HG03558 (cell line): ENCODE measurements at regions not wholly inside any gene's neighbourhood (a gene's known extent, or its start where the extent isn't known, plus 50 kb on each side); places are given as distances from the start of the nearest gene placed in this dataset.
"Not testable (repeated sequence)": the region's sequence is repeated elsewhere in the genome, so short reads cannot be mapped to it uniquely, and the experiment has no call there.

Source experiments
- ATAC-seq: cut with Tn5 transposase; IDR thresholded peaks from one replicate; pipeline ENCODE4 v1.9.1; 2021; ENCODE audit warnings: moderate number of reproducible peaks; ENCODE audit not compliant: unreplicated experiment; ENCODE audit errors: extremely low read depth

DNA sequence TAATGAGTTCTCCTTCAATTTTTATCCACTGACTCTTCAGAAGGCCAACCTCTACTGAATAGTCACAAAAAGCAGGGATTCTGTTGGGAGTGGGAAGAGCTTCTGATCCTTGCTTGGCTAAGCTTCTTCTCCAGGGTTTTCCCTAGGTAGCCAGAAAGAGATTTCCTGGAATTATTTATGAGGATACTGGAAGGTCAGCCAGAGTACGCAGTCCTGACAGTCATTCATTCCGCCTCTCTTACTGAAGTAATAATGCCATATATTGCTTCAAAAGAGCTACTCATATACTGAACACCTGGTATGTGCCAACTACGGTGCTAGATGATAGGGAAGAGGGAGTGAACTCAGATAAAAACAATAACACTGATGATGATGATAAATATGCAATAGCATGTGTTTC is 116.1 kb downstream of the CCDC34 start:
- no peak for ATAC-seq

DNA sequence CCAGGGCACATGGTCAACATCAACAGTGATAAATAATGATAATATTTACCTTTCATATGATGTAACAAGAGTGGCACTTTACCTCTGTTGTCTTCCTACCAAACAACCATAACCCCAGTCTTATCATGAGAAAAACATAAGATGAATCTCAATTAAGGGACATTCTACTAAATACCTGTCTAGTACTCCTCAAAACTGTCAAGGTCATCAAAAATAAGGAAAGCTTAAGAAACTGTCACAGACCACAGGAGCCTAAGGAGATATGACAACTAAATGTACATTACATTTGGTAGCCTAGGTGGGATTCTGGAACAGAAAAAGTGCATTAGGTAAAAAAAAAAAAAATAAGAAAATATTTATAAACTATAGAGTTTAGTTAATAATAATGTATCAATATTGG is 118.1 kb downstream of the CCDC34 start:
- ATAC-seq = no peak

DNA sequence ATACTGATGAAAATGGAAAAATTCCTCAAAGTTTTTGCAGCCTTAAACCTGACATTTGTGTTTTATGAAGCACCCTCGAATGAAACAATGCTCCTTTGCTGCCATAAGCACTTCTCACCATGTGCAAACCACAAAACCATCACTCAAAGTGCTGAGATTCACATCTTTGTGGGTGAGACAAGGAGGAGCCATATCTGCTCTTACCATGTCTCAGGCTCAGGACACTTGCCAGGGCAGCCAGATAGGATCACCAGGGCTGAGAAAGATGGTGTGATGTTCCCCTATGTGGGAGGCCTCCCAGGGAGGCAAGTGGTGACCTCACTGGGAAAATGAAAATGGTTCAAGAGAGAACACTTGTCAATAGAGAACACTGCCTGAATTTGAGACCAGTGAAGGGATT is 120.4 kb downstream of the CCDC34 start:
- ATAC-seq = no peak

DNA sequence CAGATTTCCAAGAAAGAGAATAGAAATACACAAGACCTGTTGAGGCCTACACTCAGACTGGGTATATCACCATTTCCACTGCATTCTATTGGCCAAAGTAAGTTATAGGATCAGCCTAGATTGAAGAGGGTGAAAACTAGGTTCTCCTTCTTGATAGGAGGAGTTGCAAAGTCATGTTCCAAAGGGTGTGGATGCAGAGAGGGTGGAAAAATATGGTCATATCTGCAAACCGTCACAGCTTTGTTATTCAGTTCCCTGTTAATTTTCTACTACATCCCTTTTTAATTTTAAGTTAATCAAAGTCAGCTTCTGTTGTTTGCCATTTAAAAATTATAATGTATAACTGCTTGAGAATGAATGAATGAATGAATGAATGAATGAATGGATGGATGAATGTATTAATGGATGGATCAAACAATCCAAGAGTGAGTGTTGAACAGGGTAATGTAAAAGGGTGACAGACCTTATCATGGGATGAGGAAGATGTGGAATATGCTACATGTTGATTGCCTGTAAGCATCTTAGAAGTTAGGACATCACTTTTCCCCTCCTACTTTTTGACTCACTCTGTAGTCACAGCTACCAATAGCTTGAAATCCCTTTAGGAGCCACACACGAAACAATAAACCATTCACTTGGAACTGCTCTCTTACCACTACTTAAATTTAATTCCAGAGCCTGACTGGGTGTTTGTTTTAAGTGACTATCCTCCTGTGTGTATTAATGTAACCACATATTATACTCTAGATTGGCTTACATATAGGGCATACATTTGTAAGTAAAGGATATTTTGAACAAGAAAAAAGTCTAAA is 121.5 kb downstream of the CCDC34 start:
- ATAC-seq = no peak

DNA sequence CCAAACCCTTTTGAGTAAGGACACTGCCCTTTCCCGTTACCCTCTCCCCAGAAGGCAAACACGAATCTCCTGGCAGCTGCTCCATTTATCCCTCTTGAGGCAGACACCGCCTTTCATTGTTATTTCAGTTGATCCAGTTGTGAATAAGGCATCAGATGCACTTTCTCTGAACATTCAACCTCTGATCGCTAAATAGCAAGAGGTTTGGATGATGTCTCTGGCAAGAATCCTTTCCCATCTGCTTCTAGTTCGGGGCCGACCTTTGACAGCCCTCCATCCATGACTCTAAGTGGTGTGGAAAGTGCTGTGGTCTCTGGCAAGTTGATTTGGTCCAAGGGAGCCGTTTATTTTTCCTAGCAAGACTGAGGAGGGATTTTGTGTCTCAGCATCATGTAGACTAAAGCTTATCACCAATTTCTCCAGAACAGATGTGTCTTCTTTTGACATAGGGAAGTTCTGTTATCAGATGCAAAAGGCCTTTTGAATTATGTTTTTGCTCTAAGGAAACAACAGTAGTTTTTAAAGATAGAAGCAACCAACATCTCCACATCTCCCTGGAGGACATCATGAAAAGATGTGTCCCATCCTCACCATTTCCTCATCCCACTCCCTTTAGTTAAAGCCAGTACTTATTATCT is 123.6 kb downstream of the CCDC34 start:
- no peak for ATAC-seq

DNA sequence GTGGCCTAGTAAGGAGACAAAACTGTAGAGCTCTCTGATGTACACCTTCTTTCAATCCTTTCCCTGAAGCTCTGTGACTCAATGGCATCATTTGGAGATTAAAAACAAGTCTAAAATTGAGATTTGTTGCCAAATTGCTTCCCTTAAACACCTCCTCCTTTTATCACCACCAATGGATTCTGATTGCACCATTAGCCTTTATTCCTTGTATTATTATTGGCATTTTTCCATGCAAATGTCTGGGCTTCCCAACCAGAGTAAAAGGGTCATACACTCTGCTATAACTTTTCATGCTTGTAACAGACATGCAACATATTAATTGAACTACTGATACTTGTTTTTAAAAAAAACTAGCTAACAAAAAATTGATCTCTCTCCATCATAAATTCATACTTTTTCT is 124.2 kb downstream of the CCDC34 start:
- no peak for ATAC-seq

DNA sequence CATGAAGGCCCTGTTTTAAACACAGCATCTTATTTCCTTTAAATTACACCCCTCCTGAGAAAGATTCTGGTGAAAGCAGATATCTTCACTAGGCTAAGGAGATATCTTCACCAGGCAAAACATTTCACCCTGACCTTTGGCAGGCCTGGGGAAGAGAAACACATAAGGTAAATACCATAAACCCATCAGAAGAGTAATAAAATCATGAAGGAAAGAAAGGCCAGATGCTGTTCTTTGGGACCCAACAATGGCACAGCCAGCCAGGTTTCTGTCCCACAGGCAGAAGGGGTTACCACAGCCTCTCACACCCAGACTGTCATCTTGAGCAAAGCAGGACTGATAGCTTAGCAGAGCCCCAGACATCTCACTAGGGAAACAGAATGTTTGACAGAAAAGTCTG is 125.4 kb downstream of the CCDC34 start:
- no peak for ATAC-seq

DNA sequence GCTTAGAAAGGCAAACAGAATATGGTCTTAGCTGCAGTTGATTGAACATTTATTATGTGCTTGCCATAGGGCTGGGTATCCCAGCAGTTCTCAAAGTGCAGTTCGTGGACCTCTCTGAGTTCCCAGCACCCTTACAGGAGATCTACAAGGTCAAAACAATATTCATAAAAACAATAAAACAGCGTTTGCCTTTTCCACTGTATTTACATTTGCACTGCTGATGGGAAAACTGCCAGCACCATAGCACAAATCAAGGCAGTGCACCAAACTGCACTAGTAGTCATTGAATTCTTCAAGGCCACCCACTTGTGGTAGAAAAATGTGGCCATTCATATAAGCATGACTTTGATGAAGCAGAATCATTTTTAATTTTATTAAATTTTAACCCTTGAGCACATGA is 128.1 kb downstream of the CCDC34 start:
- no peak for ATAC-seq

DNA sequence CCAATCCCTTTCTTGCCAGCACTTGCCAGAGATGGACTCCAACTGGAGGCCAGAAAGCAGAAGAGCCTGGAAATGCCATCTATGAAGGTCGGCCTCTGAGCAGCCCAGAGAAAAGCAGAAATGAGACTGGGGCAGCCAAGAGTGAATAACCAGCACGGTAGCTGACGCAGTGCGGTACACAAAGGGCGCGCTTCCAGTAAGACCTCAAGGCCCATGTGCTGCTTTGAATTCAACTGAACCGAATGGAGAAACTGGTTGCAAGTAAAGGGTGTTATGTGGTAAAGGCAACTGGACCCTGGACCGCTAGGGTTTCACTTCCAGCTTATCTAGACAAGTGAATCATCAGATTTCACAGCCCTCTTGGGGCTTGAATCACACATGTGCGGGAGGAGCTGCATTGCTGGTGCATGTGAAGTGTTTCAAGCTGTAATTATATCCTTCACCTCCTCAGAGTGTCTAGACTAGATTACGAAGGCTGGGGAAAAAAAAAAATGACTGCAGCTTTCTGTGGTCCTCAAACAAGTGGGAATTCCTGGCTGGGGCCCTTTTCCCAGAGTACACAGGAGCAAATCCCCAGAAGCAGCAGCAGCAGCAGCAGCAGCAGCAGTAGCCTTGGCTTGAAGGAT is 128.9 kb downstream of the CCDC34 start:
- peak; percentile 91 for ATAC-seq

DNA sequence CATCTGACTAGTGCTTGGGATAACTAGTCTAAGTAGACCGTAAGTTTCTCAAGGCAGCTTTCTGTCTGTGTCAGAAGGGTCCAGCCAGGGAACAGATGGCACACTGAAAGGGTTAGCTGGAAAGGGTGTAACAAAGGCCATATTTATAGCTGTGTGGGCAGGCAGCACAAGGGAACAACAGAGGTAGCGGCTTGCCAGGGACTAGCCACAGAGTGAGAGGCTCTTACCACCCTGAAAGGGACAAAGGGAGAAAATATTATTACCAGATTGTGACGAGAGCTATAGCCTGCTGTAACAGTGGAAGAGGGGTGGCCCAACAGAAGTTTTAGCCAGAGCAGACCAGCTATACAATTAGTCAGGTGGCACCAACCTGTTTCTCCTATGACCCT is 129.4 kb downstream of the CCDC34 start:
- ATAC-seq = no peak

DNA sequence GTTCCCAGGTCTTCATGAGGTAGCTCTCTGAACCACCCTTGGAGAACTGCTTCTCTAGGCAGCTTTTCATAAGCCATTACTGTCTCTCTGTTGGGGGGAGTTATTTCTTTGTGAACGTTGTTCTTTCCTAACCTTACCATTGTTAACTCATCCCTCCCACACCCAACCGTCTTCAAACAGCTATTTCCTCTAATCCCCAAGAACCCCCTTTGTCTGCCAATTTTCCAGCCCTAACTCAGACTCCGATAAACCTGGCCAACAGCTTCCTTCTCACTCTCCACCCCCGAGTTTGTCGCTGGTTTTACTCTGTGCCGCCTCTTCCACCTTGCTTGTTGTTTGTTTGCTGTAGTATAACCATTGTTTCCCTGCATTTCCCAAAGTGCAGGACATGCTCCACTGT is 131.5 kb downstream of the CCDC34 start:
- no peak for ATAC-seq

DNA sequence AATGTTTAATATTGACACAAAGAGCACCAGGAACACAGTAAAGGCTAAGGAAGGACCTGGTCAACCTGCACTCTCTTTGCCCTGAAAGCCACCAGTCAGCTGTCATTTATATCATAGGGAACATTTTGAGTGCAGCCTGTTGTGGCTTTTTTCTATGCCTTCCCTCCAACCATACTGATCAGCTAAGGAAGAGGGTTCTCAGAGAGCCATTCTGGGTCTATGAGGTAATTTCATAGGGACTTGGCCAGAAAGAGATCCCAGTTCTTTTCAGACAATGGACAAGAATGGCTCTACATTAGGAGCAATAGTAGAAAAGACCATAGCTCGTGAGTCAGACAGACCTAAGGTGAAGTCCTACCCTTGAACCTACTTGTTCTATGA is 132.8 kb downstream of the CCDC34 start:
- no peak for ATAC-seq

DNA sequence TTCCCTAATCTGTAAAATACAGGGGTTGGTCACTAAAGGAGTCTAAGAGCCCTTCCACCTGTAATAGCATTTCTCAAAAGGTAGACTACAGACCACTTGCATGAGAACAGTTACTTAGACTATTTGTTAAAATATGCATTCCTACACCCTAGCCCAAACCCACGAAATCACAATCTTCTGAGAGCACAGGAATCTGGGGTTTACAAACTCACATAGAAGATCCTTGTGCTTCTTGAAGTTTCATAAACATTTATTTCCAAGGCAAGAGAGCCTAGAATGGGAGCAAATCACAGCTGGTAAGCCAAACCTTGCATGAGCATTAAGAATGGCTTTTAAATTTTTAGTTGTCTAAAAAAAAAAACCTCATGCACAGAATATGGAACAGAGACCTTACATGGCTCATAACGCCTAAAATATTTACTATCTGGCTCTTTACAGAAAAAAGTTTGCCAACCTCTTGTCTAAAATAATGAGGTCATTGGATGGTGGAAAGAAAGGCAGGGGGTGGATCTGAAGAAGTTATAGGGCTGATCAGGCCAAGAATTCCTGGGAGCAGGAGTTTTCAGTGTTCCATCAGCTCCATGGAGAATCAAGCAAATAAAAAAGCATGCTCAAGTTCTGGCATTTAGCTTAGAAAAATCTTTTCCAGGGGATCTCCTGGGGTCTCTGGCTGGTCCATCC is 133.4 kb downstream of the CCDC34 start:
- no peak for ATAC-seq

DNA sequence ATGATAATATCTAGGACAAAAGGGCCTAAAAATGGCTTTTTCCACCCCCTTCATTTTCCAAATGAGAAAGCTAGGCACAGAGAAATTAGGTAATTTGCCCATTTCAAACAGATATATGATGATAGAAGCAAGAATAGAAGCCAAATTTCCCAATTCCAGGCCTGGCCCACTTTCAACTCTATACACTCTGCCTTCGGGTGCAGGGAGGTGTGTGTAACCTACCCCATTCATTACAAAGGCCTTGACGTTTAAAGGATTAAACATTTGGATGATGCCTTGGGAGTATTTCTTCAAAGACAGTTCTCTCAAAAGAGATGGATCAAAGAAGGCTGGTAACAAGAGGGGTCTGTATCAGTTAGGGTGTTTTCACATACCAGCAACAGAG is 134.1 kb downstream of the CCDC34 start:
- no peak for ATAC-seq

DNA sequence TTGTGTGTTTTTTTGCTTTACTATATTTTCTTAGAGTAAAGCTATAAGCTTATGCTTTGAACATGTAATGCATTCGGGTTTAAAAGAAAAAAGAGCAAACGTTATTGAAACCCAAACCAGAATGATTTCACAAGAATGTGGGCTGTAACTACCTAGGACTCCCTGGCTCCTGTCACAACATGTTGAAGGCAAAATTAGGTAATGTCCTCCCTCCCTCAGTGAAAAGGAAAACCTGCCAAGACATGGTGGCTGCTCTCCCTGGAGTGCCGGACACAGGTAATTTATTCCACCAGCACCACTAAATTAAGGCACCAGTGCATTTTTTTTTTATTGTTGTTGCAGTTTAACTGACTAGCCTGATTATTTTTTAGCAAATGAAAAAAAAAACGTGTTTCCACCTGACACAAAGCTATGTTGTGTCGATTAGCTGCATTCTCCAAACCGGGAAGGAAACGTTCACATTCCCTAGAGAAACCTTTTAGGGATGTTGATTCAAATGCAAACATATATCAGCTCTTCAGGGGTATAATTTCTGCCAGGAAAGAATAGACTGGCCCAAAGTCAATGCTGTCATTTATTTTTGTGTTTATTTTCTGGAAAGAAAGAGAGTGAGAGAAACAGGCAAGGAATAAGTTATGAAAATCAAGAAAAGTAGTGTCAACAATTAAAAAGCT is 134.6 kb downstream of the CCDC34 start:
- ATAC-seq = no peak

DNA sequence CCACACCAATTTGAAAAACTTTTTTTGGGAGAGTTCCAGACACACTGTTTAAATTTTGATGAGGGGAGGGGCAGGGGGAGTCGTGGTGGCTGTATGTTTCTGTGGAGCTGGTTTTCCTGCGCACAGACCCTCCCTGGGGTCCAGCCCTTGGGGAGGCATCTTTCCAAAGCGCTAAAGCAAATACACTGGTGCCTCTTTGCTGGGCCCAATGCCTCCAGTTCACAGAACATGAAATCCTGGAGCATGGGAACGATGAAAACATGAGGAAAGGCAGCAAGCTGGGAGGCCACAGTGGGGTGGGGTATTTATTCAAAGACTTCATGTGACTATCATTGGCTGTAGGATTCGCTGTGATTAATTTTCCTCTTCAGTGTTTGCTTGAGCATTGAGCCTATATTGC is 135.3 kb downstream of the CCDC34 start:
- ATAC-seq = no peak

DNA sequence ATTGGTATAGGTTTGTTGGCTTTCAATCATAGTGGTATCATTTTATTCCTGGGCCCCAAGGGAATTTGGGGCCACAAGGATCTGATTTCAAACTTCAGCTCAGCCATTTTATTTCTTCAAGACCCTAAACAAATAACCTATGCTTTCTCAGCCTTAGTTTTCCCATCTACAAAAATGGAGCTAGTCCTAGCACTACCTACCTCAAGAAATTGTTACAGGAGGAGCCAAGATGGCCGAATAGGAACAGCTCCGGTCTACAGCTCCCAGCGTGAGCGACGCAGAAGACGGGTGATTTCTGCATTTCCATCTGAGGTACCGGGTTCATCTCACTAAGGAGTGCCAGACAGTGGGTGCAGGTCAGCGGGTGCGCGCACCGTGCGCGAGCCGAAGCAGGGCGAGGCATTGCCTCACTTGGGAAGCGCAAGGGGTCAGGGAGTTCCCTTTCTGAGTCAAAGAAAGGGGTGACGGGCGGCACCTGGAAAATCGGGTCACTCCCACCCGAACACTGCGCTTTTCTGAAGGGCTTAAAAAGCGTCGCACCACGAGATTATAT is 143.5 kb downstream of the CCDC34 start:
- ATAC-seq = not testable (repeated sequence)

DNA sequence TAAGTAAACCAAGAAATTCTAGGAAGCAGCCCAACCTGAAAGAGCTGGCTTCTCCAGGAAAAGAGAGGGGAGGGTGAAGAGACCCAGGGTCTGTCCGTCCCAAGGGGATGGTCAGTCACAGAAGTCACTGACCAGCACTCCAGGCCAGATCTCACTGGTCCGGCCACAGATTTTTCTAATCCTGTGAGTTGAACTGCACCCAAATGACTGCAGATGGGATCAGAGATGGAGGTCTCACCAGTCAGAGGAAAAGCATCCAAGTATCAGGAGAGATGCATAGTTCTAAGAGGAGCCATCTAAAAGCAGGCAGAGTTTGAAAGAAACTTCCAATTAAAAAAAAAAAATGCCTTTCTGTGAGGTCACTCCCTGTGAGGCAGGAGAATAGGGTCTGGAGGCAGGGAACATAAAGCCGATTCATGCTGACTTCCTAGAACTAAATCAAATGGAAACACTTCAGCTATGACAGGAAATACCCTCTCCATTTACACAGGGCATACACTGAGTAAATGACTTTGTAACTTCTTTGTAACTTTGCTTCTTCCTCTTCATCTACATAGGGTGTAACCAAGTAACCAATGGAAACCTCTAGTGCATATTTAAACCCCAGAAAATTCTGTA is 144.5 kb downstream of the CCDC34 start:
- no peak for ATAC-seq

DNA sequence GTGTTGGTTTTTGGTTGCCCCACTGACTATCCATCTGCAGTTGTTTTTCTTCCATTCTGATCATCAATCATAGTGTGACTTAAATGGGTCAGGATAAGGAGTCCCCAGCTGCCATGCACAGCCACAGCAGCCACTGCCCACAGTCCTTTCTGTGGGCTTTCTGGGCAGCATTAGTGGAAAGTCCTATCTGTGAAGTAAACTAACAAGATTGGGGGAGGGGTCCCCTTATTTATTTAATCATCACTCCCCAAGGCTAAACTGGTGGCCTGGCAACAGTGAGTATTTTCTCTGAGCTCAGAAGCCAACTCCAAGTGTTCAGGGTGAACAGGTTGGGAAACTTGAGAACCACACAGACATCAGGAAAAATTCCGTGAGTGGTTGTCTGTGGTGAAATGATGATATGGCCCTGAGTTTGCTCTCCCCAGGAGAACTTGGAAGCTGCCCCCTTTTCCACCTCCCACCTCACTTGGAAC is 145.0 kb downstream of the CCDC34 start:
- no peak for ATAC-seq

DNA sequence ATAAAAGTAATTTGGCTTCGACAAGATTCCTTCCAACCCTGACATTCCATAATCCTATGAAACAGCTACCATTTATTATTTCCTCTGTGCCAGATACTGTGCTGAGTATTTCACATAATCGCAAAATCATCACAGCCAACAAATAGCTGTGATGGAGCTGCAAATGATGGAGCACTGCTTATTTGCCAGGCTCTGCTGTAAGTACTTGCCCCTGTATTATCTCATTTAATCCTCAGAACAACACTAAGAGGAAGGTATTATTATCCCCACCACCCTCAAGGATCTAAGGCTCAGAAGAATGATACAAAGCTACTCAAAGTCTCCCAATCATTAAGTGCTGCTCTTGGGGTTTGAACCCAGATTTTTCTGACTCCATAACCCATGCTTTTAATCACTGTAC is 145.5 kb downstream of the CCDC34 start:
- no peak for ATAC-seq
